ENCODE measurements at regions not wholly inside any gene's neighbourhood (a gene's known extent, or its start where the extent isn't known, plus 50 kb on each side); places are given as distances from the start of the nearest gene placed in this dataset.

- Histone ChIP-seq H3K27ac (ENCODE audit: low read depth, low read length) (no peak overlapping the region), H3K4me1 (ENCODE audit: control insufficient read depth, low read depth, low read length) (no peaks in the 10 kb centered on the region), H3K18ac (ENCODE audit: low read length) (no peak overlapping the region), H3K79me2 (ENCODE audit: control insufficient read depth, insufficient read depth, low read length) (no peaks in the 10 kb centered on the region), H2BK120ac (ENCODE audit: low read depth, low read length) (no peak overlapping the region), H3K9ac (ENCODE audit: low read length) (no peak overlapping the region), H3K4me3 (ENCODE audit: low read length) (no peak overlapping the region), H3K4ac (ENCODE audit: low read depth, low read length) (no peak overlapping the region), H4K5ac (ENCODE audit: low read length) (no peak overlapping the region), H2BK15ac (replicated peaks; ENCODE audit: low read depth) (no peak overlapping the region), H3K4me2 (ENCODE audit: low read length) (no peak overlapping the region), H3K56ac (ENCODE audit: low read length) (no peak overlapping the region), H3K36me3 (ENCODE audit: control insufficient read depth, insufficient read depth, low read length) (no peaks in the 10 kb centered on the region), H3K27me3 (ENCODE audit: insufficient read depth, low read length, poor library complexity) (no peaks in the 10 kb centered on the region), H4K8ac (ENCODE audit: low read depth, low read length) (no peak overlapping the region), H2AK5ac (ENCODE audit: low read length) (no peak overlapping the region), H3K79me1 (ENCODE audit: low read length) (no peaks in the 10 kb centered on the region), H3K23ac (ENCODE audit: low read length) (no peak overlapping the region), H2BK5ac (ENCODE audit: low read length) (no peak overlapping the region)
- WGBS (ENCODE audit: extremely low coverage, insufficient coverage, low lambda C conversion rate): 100% methylated on average over 1 of the region's 2 CpGs
- DNase-seq: no peak
These were observed 150.1 kb upstream of the TGFBR2 start for GRCh38 chr3:30456264-30456663.

GRCh38 chr3:30457081-30457480, 149.3 kb upstream of the TGFBR2 start:
- Histone ChIP-seq H3K4me3 (ENCODE audit: low read length) (no peak overlapping the region), H3K79me2 (ENCODE audit: control insufficient read depth, insufficient read depth, low read length) (no peaks in the 10 kb centered on the region), H2AK5ac (ENCODE audit: low read length) (no peak overlapping the region), H3K23ac (ENCODE audit: low read length) (no peak overlapping the region), H2BK120ac (ENCODE audit: low read depth, low read length) (no peak overlapping the region), H2BK5ac (ENCODE audit: low read length) (no peak overlapping the region), H3K36me3 (ENCODE audit: control insufficient read depth, insufficient read depth, low read length) (no peaks in the 10 kb centered on the region), H3K4ac (ENCODE audit: low read depth, low read length) (no peak overlapping the region), H4K8ac (ENCODE audit: low read depth, low read length) (no peak overlapping the region), H3K56ac (ENCODE audit: low read length) (no peak overlapping the region), H4K5ac (ENCODE audit: low read length) (no peak overlapping the region), H3K18ac (ENCODE audit: low read length) (no peak overlapping the region), H3K79me1 (ENCODE audit: low read length) (no peaks in the 10 kb centered on the region), H3K9ac (ENCODE audit: low read length) (no peak overlapping the region), H3K4me2 (ENCODE audit: low read length) (no peak overlapping the region), H2BK15ac (replicated peaks; ENCODE audit: low read depth) (no peak overlapping the region), H3K27me3 (ENCODE audit: insufficient read depth, low read length, poor library complexity) (no peaks in the 10 kb centered on the region), H3K4me1 (ENCODE audit: control insufficient read depth, low read depth, low read length) (no peaks in the 10 kb centered on the region), H3K27ac (ENCODE audit: low read depth, low read length) (no peak overlapping the region)
- no CpG with 5 or more reads among the region's 1 CpG for WGBS (ENCODE audit: extremely low coverage, insufficient coverage, low lambda C conversion rate)
- no peak for DNase-seq

- H3K23ac ChIP-seq (ENCODE audit: low read length): no peak overlapping the region
- no peak overlapping the region for H2BK15ac ChIP-seq (replicated peaks; ENCODE audit: low read depth)
- no peaks in the 10 kb centered on the region for H3K36me3 ChIP-seq (ENCODE audit: control insufficient read depth, insufficient read depth, low read length)
- H2BK5ac ChIP-seq (ENCODE audit: low read length): no peak overlapping the region
- no peaks in the 10 kb centered on the region for H3K27me3 ChIP-seq (ENCODE audit: insufficient read depth, low read length, poor library complexity)
- no peak overlapping the region for H4K8ac ChIP-seq (ENCODE audit: low read depth, low read length)
- H3K4ac ChIP-seq (ENCODE audit: low read depth, low read length): no peak overlapping the region
- H3K18ac ChIP-seq (ENCODE audit: low read length): no peak overlapping the region
- H3K4me2 ChIP-seq (ENCODE audit: low read length): no peak overlapping the region
- H3K79me1 ChIP-seq (ENCODE audit: low read length): no peaks in the 10 kb centered on the region
- H3K27ac ChIP-seq (ENCODE audit: low read depth, low read length): no peak overlapping the region
- no peaks in the 10 kb centered on the region for H3K79me2 ChIP-seq (ENCODE audit: control insufficient read depth, insufficient read depth, low read length)
- H3K56ac ChIP-seq (ENCODE audit: low read length): no peak overlapping the region
- no peaks in the 10 kb centered on the region for H3K4me1 ChIP-seq (ENCODE audit: control insufficient read depth, low read depth, low read length)
- no peak overlapping the region for H2BK120ac ChIP-seq (ENCODE audit: low read depth, low read length)
- WGBS (ENCODE audit: extremely low coverage, insufficient coverage, low lambda C conversion rate): no CpG with 5 or more reads among the region's 1 CpG
- no peak overlapping the region for H3K4me3 ChIP-seq (ENCODE audit: low read length)
- DNase-seq: no peak
- no peak overlapping the region for H3K9ac ChIP-seq (ENCODE audit: low read length)
- H4K5ac ChIP-seq (ENCODE audit: low read length): no peak overlapping the region
- H2AK5ac ChIP-seq (ENCODE audit: low read length): no peak overlapping the region
These were observed 148.7 kb upstream of the TGFBR2 start for GRCh38 chr3:30457726-30458125.

- no peak overlapping the region for H3K23ac ChIP-seq (ENCODE audit: low read length)
- no peak overlapping the region for H3K18ac ChIP-seq (ENCODE audit: low read length)
- no peak overlapping the region for H3K9ac ChIP-seq (ENCODE audit: low read length)
- no peak overlapping the region for H3K4me2 ChIP-seq (ENCODE audit: low read length)
- no peak overlapping the region for H3K27ac ChIP-seq (ENCODE audit: low read depth, low read length)
- H4K5ac ChIP-seq (ENCODE audit: low read length): no peak overlapping the region
- H3K79me2 ChIP-seq (ENCODE audit: control insufficient read depth, insufficient read depth, low read length): no peaks in the 10 kb centered on the region
- H2BK15ac ChIP-seq (replicated peaks; ENCODE audit: low read depth): no peak overlapping the region
- H3K36me3 ChIP-seq (ENCODE audit: control insufficient read depth, insufficient read depth, low read length): no peaks in the 10 kb centered on the region
- H4K8ac ChIP-seq (ENCODE audit: low read depth, low read length): no peak overlapping the region
- no peaks in the 10 kb centered on the region for H3K27me3 ChIP-seq (ENCODE audit: insufficient read depth, low read length, poor library complexity)
- H2AK5ac ChIP-seq (ENCODE audit: low read length): no peak overlapping the region
- DNase-seq: no peak
- no peaks in the 10 kb centered on the region for H3K79me1 ChIP-seq (ENCODE audit: low read length)
- no peak overlapping the region for H3K56ac ChIP-seq (ENCODE audit: low read length)
- H3K4ac ChIP-seq (ENCODE audit: low read depth, low read length): no peak overlapping the region
- no peaks in the 10 kb centered on the region for H3K4me1 ChIP-seq (ENCODE audit: control insufficient read depth, low read depth, low read length)
- H3K4me3 ChIP-seq (ENCODE audit: low read length): no peak overlapping the region
- H2BK120ac ChIP-seq (ENCODE audit: low read depth, low read length): no peak overlapping the region
- no CpG with 5 or more reads among the region's 1 CpG for WGBS (ENCODE audit: extremely low coverage, insufficient coverage, low lambda C conversion rate)
- no peak overlapping the region for H2BK5ac ChIP-seq (ENCODE audit: low read length)
These were observed 147.8 kb upstream of the TGFBR2 start for GRCh38 chr3:30458376-30459171.

GRCh38 chr3:30461311-30461710, 145.1 kb upstream of the TGFBR2 start:
- Histone ChIP-seq H3K4me1 (ENCODE audit: control insufficient read depth, low read depth, low read length) (no peaks in the 10 kb centered on the region), H3K4me2 (ENCODE audit: low read length) (no peak overlapping the region), H3K27ac (ENCODE audit: low read depth, low read length) (no peak overlapping the region), H3K23ac (ENCODE audit: low read length) (no peak overlapping the region), H3K27me3 (ENCODE audit: insufficient read depth, low read length, poor library complexity) (no peaks in the 10 kb centered on the region), H3K79me2 (ENCODE audit: control insufficient read depth, insufficient read depth, low read length) (no peaks in the 10 kb centered on the region), H2AK5ac (ENCODE audit: low read length) (no peak overlapping the region), H3K4ac (ENCODE audit: low read depth, low read length) (no peak overlapping the region), H2BK120ac (ENCODE audit: low read depth, low read length) (no peak overlapping the region), H4K8ac (ENCODE audit: low read depth, low read length) (no peak overlapping the region), H3K18ac (ENCODE audit: low read length) (no peak overlapping the region), H3K36me3 (ENCODE audit: control insufficient read depth, insufficient read depth, low read length) (no peaks in the 10 kb centered on the region), H2BK5ac (ENCODE audit: low read length) (no peak overlapping the region), H3K56ac (ENCODE audit: low read length) (no peak overlapping the region), H3K4me3 (ENCODE audit: low read length) (no peak overlapping the region), H4K5ac (ENCODE audit: low read length) (no peak overlapping the region), H3K79me1 (ENCODE audit: low read length) (no peaks in the 10 kb centered on the region), H2BK15ac (replicated peaks; ENCODE audit: low read depth) (no peak overlapping the region), H3K9ac (ENCODE audit: low read length) (no peak overlapping the region)
- DNase-seq: no peak
- no CpG with 5 or more reads among the region's 2 CpGs for WGBS (ENCODE audit: extremely low coverage, insufficient coverage, low lambda C conversion rate)

Measured in mesendoderm (in vitro differentiated cells).